ENCODE measurements at regions not wholly inside any gene's neighbourhood (a gene's known extent, or its start where the extent isn't known, plus 50 kb on each side); places are given as distances from the start of the nearest gene placed in this dataset.

DNA sequence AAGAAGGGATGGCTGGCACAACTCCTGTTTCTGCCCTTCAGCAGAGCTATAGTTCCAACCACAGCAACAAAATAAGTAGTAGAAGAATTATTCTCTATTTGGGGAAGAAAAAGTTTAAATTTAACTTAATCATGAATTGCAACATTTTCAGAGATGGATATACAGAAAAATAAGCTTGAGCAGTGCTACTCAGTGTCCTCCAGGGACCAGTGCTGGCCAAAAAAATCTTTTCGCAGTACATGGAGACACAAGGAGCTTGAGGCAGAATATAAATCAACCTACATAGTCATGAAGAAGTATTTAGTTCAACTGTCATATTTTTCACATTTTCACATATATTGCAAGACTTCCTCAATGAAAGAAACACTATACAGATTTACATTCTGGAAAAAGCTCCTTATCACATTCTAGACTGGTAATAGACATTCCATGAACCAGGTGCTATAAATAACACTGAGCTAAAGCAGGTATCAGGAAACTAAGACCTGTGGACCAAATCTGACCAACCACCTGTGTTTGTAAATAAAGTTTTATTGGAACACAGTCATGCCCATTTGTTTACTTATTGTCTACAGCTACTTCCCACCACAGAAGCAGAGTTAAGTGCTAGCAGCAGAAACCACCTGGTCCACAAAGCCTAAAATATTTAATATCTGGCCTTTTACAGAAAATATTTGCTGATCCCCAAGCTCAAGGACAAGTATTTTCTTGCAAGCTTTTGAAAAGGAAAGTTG is 101.9 kb downstream of the RGS21 start:
- H3K4me1 ChIP-seq: no peaks in the 10 kb centered on the region
- no peaks in the 10 kb centered on the region for H3K27me3 ChIP-seq (ENCODE audit: low read depth)
- no peaks in the 10 kb centered on the region for H3K9me3 ChIP-seq
- H3K36me3 ChIP-seq (replicated peaks): no peaks in the 10 kb centered on the region
- no peak overlapping the region for H3K4me3 ChIP-seq
- in situ Hi-C loops (cut with MboI; ENCODE audit: low sequenced_read_pairs): no loop called here
- no peak for DNase-seq (ENCODE audit: low spot score in 2 of 2)

DNA sequence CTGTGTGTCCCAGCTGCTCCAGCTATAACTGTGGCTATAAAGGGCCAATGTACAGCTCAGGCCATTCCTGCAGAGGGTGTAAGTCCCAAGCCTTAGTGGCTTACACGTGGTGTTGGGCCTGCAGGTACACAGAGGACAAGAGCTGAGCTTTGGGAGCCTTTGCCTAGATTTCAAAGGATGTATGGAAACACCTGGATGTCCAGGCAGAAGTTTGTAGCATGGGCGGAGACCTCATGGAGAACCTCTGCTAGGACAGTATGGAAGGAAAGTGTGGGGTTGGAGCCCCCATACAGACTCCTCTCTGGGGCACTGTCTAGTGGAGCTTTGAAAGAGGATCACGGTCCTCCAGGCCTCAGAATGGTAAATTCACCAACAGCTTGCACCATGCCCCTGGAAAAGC is 113.9 kb downstream of the RGS21 start:
- no peaks in the 10 kb centered on the region for H3K9me3 ChIP-seq
- no peak overlapping the region for H3K4me3 ChIP-seq
- H3K36me3 ChIP-seq (replicated peaks): no peaks in the 10 kb centered on the region
- no peaks in the 10 kb centered on the region for H3K27me3 ChIP-seq (ENCODE audit: low read depth)
- in situ Hi-C loops (cut with MboI; ENCODE audit: low sequenced_read_pairs): no loop called here
- H3K4me1 ChIP-seq: no peaks in the 10 kb centered on the region
- no peak for DNase-seq (ENCODE audit: low spot score in 2 of 2)

DNA sequence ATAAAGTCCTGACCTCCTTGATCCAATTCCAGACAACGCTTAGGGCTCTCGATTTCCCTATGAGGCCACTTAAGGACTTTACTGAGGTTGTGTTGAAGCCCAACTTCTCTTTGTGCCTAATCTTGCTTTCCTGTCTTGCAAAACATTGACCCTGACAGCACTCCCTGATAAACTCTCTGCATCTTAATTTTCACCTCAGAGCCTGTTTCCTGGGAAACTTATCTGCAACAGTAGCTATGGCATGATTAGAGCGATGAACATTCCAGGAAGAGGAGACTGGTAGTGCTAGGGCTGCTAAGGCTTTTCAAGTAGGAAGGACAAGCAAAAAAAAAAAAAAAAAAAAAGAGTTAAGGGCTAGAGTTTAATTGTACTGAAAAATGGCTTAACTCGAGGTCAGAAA is 118.9 kb downstream of the RGS21 start:
- DNase-seq (ENCODE audit: low spot score in 2 of 2): no peak
- no peaks in the 10 kb centered on the region for H3K9me3 ChIP-seq
- H3K36me3 ChIP-seq (replicated peaks): no peaks in the 10 kb centered on the region
- H3K4me1 ChIP-seq: peaks cover 8% of the 10 kb centered on the region
- in situ Hi-C loops (cut with MboI; ENCODE audit: low sequenced_read_pairs): no loop called here
- no peaks in the 10 kb centered on the region for H3K27me3 ChIP-seq (ENCODE audit: low read depth)
- H3K4me3 ChIP-seq: no peak overlapping the region

DNA sequence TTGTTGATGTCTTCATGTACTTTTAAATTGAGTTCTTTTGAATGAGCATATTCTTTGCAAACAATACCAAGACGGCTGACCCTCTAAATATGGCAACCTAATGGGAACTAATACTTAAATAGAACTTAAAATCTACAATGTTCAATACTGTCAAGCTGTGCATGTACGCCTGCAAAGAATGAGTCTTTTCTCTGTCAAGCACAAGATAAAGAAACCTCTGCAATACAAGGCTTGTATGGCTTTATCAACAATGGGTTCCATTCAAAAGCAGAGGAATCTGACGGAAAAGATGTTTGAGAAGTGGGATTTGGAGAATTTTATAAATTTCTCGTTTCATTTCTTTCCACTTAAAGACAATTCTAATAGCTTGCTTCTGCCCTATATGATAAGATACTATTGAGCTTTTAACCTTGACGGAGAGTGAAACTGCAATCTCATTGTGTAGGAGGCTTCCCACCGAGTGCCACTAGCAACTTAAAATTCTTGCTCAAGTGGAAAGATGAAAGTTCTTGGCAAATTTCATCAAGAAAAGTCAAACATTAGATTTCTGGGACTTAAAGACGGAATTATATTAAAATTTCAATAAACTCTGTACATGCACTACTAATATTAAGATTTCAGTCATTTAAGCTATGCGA is 119.8 kb downstream of the RGS21 start:
- Histone ChIP-seq H3K4me3 (no peak overlapping the region), H3K27me3 (ENCODE audit: low read depth) (no peaks in the 10 kb centered on the region), H3K9me3 (no peaks in the 10 kb centered on the region), H3K36me3 (replicated peaks) (no peaks in the 10 kb centered on the region), H3K4me1 (peaks cover 8% of the 10 kb centered on the region)
- in situ Hi-C loops (cut with MboI; ENCODE audit: low sequenced_read_pairs): no loop called here
- no peak for DNase-seq (ENCODE audit: low spot score in 2 of 2)

DNA sequence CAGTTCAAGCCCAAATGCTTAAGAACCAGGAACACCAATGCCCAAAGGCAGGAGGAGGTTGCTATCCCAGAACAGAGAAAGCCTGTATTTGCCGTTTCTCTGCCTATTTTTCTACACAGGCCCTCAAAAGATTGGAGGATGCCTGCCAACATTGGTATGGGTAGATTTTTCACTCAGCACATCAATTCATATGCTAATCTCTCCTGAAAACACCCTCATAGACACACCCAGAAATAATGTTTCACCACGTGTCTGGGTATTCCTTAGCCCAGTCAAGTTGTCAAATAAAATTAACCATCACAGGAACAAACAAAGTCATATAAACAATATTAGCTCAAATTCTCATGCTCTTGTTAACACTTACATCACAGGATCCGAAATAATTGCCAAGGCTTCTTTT is 121.9 kb downstream of the RGS21 start:
- Histone ChIP-seq H3K9me3 (no peaks in the 10 kb centered on the region), H3K27me3 (ENCODE audit: low read depth) (peaks cover 4% of the 10 kb centered on the region; the same call in 1 of the 2 replicates), H3K36me3 (replicated peaks) (no peaks in the 10 kb centered on the region), H3K4me3 (no peak overlapping the region), H3K4me1 (peaks cover 8% of the 10 kb centered on the region)
- peak; percentile 12 to 61 for DNase-seq (ENCODE audit: low spot score in 2 of 2)
- in situ Hi-C loops (cut with MboI; ENCODE audit: low sequenced_read_pairs): no loop called here

DNA sequence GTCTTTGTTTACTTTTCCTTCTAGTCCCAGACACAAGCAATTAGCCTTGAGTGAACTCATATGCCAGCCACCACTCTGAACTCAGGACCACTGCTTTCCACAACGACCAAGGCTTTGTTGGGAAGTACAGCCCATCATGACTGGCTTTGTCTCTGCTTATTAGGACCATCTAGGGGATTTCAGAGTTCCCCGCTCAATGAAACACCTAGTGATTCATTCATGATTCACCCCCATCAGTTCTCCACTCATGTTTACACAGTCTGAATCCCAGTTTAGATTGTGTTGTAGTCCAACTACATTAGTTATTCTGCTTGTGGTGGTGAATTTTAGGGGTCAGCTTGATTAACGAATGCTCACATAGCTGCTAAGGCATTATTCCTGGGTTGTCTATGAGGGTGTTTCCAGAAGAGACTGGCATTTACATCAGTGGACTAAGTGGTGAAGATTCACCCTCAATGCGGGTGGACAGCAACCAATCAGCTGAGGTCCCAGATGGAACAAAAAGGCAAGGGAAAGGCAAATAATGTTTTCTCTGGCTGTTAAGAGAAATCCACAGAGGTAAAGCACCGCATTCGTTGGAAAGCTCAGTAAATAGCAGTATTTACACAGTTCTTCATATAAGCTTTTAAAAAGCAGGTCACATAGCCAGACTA is 122.7 kb downstream of the RGS21 start:
- DNase-seq (ENCODE audit: low spot score in 2 of 2): no peak
- H3K9me3 ChIP-seq: no peaks in the 10 kb centered on the region
- in situ Hi-C loops (cut with MboI; ENCODE audit: low sequenced_read_pairs): no loop called here
- peaks cover 8% of the 10 kb centered on the region for H3K4me1 ChIP-seq
- no peaks in the 10 kb centered on the region for H3K36me3 ChIP-seq (replicated peaks)
- H3K27me3 ChIP-seq (ENCODE audit: low read depth): peaks cover 5% of the 10 kb centered on the region; the same call in 1 of the 2 replicates
- H3K4me3 ChIP-seq: no peak overlapping the region

DNA sequence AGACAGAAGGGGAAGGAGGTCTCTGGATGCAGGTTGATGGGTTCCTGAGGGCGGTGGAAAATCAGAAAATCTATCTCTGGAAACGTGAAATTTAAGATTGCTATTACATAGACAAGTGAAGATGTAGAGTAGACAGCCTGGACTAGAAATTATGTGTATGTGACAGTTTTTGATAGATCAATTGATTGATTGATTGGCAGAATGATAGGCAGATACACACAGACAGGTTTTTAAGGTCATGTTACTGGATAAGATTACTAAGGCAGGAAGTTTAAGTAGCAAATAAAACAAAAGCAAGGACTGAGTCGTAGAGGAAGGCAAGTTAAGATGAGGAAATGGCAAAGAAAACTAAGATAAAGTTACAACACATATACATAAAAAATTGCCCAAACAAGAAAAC is 124.7 kb downstream of the RGS21 start:
- Histone ChIP-seq H3K4me1 (peaks cover 8% of the 10 kb centered on the region), H3K36me3 (replicated peaks) (no peaks in the 10 kb centered on the region), H3K27me3 (ENCODE audit: low read depth) (peaks cover 5% of the 10 kb centered on the region; the same call in 1 of the 2 replicates), H3K9me3 (no peaks in the 10 kb centered on the region), H3K4me3 (no peak overlapping the region)
- in situ Hi-C loops (cut with MboI; ENCODE audit: low sequenced_read_pairs): no loop called here
- no peak for DNase-seq (ENCODE audit: low spot score in 2 of 2)

DNA sequence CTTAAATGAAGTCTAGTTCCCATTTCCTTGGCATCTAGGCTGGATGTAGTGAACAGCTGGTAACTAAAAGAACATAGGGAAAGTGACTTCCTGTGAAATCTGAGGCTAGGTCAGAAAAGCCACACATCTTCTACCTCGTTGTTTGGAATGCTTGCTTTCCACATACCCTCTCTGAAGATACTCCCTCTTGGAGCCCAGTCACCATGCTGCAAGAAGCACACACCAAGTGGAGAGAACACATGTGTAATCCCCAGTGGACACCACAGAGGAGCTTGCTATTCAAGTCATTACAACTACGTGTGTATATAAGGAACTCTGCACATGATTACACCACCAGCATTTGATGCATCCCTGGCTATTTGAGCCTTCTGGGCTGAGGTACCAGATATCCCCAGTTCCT is 125.9 kb downstream of the RGS21 start:
- H3K4me1 ChIP-seq: peaks cover 8% of the 10 kb centered on the region

DNA sequence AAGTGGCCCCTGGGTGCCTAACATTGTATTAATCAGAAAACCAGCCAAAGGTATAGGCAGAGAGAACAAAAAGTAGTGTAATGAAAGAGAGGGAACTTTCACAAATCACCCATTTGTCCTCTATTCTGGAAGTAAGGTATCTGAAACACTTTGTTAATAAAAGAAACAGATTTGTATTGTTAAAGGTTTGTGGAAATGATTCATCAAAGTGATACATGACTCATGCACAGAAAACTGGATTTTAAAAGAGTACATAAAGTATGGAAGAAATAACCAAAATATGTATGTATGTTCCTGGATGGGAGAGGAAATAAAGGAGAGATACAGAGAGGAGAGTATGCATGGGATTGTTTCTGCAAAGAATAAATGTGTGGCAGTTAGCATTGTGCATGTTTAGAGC is 126.8 kb downstream of the RGS21 start:
- DNase-seq (ENCODE audit: low spot score in 2 of 2): no peak
- Histone ChIP-seq H3K9me3 (no peaks in the 10 kb centered on the region), H3K4me3 (no peak overlapping the region), H3K4me1 (peaks cover 7% of the 10 kb centered on the region), H3K27me3 (ENCODE audit: low read depth) (peaks cover 5% of the 10 kb centered on the region; the same call in 1 of the 2 replicates), H3K36me3 (replicated peaks) (no peaks in the 10 kb centered on the region)
- in situ Hi-C loops (cut with MboI; ENCODE audit: low sequenced_read_pairs): no loop called here

More for the DNA sequence above, 125.9 kb downstream of the RGS21 start:
- no peak for DNase-seq (ENCODE audit: low spot score in 2 of 2)
- H3K9me3 ChIP-seq: no peaks in the 10 kb centered on the region
- no peak overlapping the region for H3K4me3 ChIP-seq
- in situ Hi-C loops (cut with MboI; ENCODE audit: low sequenced_read_pairs): no loop called here
- H3K27me3 ChIP-seq (ENCODE audit: low read depth): peaks cover 5% of the 10 kb centered on the region; the same call in 1 of the 2 replicates
- H3K36me3 ChIP-seq (replicated peaks): no peaks in the 10 kb centered on the region

DNA sequence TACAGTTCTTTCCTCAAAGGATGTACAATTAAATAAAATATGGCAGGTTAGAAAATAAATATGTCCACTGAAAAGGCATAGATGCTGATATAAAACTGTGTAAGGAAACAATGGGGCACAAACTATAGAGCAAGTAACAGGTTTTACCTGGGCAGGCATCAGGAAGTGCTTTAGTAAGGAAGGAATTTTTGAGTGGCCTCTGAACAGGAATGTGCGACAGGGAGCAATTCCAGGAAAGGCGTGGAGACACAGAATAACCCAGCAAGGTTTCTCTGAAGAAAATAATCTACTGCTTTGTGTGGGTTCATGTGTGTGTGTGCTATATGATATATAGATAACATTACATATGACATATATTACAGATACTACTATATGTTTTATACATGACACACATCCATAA is 128.4 kb downstream of the RGS21 start:
- H3K36me3 ChIP-seq (replicated peaks): no peaks in the 10 kb centered on the region
- H3K4me3 ChIP-seq: no peak overlapping the region
- H3K27me3 ChIP-seq (ENCODE audit: low read depth): peaks cover 5% of the 10 kb centered on the region; the same call in 1 of the 2 replicates
- no peaks in the 10 kb centered on the region for H3K4me1 ChIP-seq
- no peak for DNase-seq (ENCODE audit: low spot score in 2 of 2)
- in situ Hi-C loops (cut with MboI; ENCODE audit: low sequenced_read_pairs): no loop called here
- H3K9me3 ChIP-seq: no peaks in the 10 kb centered on the region

DNA sequence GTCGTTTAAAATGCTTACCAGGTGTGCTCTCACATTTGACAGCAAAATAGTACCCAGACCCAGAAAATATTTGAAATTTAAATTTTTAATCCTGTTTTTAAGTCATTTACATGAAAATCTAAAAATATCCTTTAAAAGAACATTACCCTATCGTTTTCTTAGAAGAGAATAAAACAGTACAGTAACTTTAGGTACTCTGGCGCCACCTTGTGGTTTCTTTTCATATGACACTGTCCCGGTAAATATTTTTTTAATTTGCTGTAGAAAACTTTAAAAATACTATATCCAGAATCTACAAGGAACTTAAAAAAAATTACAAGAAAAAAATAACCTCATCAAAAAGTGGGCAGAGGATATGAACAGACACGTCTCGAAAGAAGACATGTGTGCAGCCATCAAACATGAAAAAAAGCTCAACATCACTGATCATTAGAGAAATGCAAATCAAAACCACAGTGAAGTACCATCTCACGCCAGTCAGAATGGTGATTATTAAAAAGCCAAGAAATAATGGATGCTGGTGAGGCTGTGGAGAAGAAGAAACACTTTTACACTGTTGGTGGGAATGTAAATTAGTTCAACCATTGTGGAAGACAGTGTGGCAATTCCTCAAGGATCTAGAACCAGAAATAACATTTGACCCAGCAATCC is 129.2 kb downstream of the RGS21 start:
- no peaks in the 10 kb centered on the region for H3K4me1 ChIP-seq
- DNase-seq (ENCODE audit: low spot score in 2 of 2): peak; percentile 39 to 71
- no peak overlapping the region for H3K4me3 ChIP-seq
- no peaks in the 10 kb centered on the region for H3K9me3 ChIP-seq
- peaks cover 5% of the 10 kb centered on the region; the same call in 1 of the 2 replicates for H3K27me3 ChIP-seq (ENCODE audit: low read depth)
- H3K36me3 ChIP-seq (replicated peaks): no peaks in the 10 kb centered on the region
- in situ Hi-C loops (cut with MboI; ENCODE audit: low sequenced_read_pairs): no loop called here

DNA sequence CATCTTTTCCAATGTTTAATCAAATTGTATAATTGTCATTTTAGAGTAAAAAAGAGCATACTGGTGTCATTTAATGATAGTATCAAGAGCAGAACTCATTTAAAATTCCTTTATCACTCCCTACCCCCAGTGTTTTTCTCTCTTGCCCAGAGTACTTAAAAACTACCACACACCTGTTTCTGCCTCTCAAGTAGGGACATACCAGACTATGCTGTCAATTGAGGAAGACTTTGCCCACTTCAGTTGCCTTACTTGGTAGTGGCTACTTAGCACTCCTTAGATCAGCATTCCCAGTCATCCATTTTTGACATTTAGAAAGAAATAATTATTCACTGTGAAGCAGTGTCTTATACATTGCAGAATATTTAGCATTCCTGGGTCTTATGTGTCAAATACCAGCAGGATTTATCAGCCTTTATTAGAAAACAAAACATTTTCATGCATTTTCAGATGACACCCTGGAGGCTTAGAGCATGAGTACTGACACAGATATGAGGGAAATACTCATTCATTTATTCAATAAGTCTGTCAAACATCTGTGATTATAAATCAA is 127.5 kb upstream of the RGS1 start:
- Histone ChIP-seq H3K9me3 (no peaks in the 10 kb centered on the region), H3K36me3 (replicated peaks) (no peaks in the 10 kb centered on the region), H3K27me3 (ENCODE audit: low read depth) (peaks cover 5% of the 10 kb centered on the region; the same call in 1 of the 2 replicates), H3K4me1 (peaks cover 3% of the 10 kb centered on the region; the same call in 1 of the 2 replicates), H3K4me3 (no peak overlapping the region)
- in situ Hi-C loops (cut with MboI; ENCODE audit: low sequenced_read_pairs): no loop called here
- DNase-seq (ENCODE audit: low spot score in 2 of 2): no peak

DNA sequence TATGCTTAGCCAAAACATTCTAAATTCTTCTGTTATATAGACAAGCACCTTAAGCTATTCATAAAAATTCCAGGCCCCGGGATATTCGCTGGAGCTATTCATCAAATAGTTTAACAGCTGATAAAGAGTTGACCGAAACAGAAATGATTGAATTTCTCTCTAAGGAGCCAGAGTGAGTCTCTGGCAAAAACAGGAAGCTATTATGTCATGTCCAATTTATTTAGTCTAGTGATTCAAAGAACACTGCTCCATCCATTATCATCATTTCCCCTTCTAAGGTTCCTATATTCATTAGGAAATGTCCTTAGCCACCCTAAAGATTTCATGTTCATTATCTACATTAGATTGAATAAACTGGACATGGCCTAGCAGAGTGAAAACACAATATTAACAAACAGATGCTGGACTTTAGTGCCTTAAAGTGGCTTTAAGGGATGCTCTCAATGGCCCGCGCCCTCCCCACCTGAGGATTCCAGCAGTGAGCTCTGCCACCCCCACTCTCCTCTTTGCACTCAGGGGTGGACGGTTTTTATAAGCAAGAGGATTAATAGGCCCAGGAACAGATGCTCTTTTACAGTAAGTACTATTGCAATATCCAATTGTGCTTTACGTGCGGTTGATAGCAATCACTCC is 122.1 kb upstream of the RGS1 start:
- Histone ChIP-seq H3K4me3 (no peak overlapping the region), H3K4me1 (peaks cover 6% of the 10 kb centered on the region; the same call in 1 of the 2 replicates), H3K36me3 (replicated peaks) (no peaks in the 10 kb centered on the region), H3K27me3 (ENCODE audit: low read depth) (no peaks in the 10 kb centered on the region; the same call in none of the 2 replicates), H3K9me3 (no peaks in the 10 kb centered on the region)
- in situ Hi-C loops (cut with MboI; ENCODE audit: low sequenced_read_pairs): no loop called here
- DNase-seq (ENCODE audit: low spot score in 2 of 2): no peak

Data from HAP-1 (cell line).